NT2/D1 (cell line): ENCODE measurements at regions not wholly inside any gene's neighbourhood (a gene's known extent, or its start where the extent isn't known, plus 50 kb on each side); places are given as distances from the start of the nearest gene placed in this dataset.

ENCODE experiments used
- SUZ12 ChIP-seq: IDR thresholded peaks from 2 replicates; pipeline ENCODE4 v1.6.1; 2011; ENCODE audit not compliant: insufficient read length, insufficient read depth; ENCODE audit errors: extremely low read depth
- YY1 ChIP-seq: IDR thresholded peaks from 2 replicates; pipeline ENCODE4 v1.6.1; 2011; ENCODE audit not compliant: insufficient read length, insufficient read depth
- ZNF274 ChIP-seq: IDR thresholded peaks from 2 replicates; pipeline ENCODE4 v1.6.1; 2011; ENCODE audit warnings: mild to moderate bottlenecking, low read depth, low read length

DNA sequence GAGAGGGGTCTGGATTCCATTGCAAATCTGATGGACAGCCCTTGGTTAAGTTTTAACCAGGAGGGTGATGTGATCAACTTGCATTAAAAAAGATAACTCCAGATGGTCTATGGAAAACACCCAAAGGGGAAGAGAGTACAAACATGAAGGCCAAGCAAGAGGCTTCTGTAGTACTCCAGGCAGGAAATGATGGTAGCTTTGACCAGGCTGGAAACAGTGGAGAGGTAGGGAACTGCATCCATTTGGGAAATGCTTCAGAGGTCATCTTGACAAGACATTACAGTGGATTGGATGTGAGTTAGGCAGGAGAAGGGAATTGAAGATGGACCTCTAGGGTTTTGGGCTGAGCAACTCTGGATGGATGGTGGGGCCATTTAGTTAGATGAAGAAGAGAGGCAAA is 391.1 kb downstream of the IPO8 start:
- TF ChIP-seq ZNF274 (no peak), YY1 (no peak), SUZ12 (no peak)
